ENCODE measurements at regions not wholly inside any gene's neighbourhood (a gene's known extent, or its start where the extent isn't known, plus 50 kb on each side); places are given as distances from the start of the nearest gene placed in this dataset.

DNA sequence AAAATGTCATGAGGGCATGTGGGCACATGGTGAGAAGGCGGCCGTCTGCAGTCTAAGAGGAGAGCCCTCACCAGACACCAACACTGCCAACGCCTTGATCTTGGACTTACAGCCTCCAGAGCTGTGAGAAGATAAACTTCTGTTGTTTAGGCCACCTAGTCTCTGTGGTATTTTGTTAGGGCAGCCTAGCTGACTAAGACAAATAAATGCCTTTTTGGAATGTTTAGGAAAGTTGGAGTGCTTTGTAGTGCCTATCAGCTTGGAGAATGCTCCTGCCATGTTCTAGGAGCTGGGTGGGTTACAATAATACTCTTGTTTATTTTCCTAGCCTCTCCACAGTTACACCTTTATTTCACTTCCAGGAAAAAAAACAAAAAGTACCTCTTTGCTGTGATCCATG lies 92.0 kb downstream of the SPP2 start:
- Histone ChIP-seq H3K27ac (ENCODE audit: low read depth, low read length) (no peak overlapping the region), H3K4me3 (ENCODE audit: low read depth, low read length) (no peak overlapping the region), H3K27me3 (ENCODE audit: control insufficient read depth, insufficient read depth, low read length) (no peaks in the 10 kb centered on the region), H3K9me3 (ENCODE audit: control insufficient read depth, insufficient read depth, low read length) (peaks cover 16% of the 10 kb centered on the region)
- no peak for DNase-seq (ENCODE audit: low read depth, low spot score)
- TF ChIP-seq, protein P1, sequence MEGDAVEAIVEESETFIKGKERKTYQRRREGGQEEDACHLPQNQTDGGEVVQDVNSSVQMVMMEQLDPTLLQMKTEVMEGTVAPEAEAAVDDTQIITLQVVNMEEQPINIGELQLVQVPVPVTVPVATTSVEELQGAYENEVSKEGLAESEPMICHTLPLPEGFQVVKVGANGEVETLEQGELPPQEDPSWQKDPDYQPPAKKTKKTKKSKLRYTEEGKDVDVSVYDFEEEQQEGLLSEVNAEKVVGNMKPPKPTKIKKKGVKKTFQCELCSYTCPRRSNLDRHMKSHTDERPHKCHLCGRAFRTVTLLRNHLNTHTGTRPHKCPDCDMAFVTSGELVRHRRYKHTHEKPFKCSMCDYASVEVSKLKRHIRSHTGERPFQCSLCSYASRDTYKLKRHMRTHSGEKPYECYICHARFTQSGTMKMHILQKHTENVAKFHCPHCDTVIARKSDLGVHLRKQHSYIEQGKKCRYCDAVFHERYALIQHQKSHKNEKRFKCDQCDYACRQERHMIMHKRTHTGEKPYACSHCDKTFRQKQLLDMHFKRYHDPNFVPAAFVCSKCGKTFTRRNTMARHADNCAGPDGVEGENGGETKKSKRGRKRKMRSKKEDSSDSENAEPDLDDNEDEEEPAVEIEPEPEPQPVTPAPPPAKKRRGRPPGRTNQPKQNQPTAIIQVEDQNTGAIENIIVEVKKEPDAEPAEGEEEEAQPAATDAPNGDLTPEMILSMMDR (IDR thresholded peaks at IDR 0.05; ENCODE audit: low read depth, low read length): no peak
- ChIA-PET POLR2A (interaction anchor here (0.7 kb wide), 1 partner anchor 148 kb away, joined by 3 read pairs; no protein-coding TSS in a partner anchor), CTCF (no interaction called here)

DNA sequence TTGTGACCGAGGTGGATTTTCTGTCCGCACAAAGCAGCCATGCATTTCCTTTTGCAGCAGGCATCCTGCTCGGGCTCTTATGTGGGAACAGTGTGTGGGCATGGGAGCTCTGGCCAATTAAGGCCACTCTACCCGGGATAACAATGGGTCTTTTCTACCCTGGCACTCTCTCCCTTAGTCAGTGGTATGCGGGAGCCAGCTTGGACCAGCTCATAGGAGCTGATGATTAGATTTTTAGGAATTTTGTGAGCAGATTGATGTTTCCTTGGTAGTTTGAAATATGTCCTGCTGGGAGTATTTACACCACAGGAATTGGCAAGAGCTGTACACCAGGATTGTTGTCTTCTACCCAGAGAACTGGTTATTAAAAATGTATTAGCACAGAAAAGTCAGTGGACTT lies 89.3 kb downstream of the SPP2 start:
- H3K9me3 ChIP-seq (ENCODE audit: control insufficient read depth, insufficient read depth, low read length): peaks cover 16% of the 10 kb centered on the region
- POLR2A ChIA-PET: no interaction called here
- H3K27me3 ChIP-seq (ENCODE audit: control insufficient read depth, insufficient read depth, low read length): no peaks in the 10 kb centered on the region
- CTCF ChIA-PET: interaction anchor here (1.0 to 2.5 kb wide), 3 partner anchors 162 to 406 kb away, joined by 3 to 17 read pairs (median 6); no protein-coding TSS in a partner anchor
- H3K27ac ChIP-seq (ENCODE audit: low read depth, low read length): no peak overlapping the region
- TF ChIP-seq, protein P1 (IDR thresholded peaks at IDR 0.05; ENCODE audit: low read depth, low read length): no peak
- no peak overlapping the region for H3K4me3 ChIP-seq (ENCODE audit: low read depth, low read length)
- no peak for DNase-seq (ENCODE audit: low read depth, low spot score)

DNA sequence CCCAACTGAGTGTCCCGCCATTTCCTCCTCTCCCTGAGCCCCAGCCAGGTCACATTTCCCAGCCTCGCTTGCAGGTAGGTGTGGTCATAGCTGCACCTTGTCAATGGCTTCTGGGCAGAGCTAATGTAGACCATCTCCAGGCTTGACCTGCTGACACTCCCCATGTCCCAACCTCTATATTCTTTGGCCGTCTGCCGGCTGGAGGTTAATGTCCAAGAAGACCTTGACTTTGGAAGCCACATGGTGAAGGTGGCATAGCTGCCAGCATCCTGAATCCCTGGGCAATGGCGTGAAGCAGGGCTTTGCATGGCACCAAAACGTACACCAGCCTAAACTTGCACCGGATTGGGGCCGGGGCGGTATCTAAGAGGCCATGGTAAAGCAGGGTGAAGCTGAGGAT lies 88.3 kb downstream of the SPP2 start:
- Histone ChIP-seq H3K9me3 (ENCODE audit: control insufficient read depth, insufficient read depth, low read length) (peaks cover 16% of the 10 kb centered on the region), H3K27ac (ENCODE audit: low read depth, low read length) (no peak overlapping the region), H3K4me3 (ENCODE audit: low read depth, low read length) (no peak overlapping the region), H3K27me3 (ENCODE audit: control insufficient read depth, insufficient read depth, low read length) (no peaks in the 10 kb centered on the region)
- CTCF ChIA-PET: interaction anchor here (1.0 to 2.5 kb wide), 2 partner anchors 161 to 406 kb away, joined by 3 to 17 read pairs; no protein-coding TSS in a partner anchor
- TF ChIP-seq, protein P1 (IDR thresholded peaks at IDR 0.05; ENCODE audit: low read depth, low read length): no peak
- no peak for DNase-seq (ENCODE audit: low read depth, low spot score)
- POLR2A ChIA-PET: no interaction called here

DNA sequence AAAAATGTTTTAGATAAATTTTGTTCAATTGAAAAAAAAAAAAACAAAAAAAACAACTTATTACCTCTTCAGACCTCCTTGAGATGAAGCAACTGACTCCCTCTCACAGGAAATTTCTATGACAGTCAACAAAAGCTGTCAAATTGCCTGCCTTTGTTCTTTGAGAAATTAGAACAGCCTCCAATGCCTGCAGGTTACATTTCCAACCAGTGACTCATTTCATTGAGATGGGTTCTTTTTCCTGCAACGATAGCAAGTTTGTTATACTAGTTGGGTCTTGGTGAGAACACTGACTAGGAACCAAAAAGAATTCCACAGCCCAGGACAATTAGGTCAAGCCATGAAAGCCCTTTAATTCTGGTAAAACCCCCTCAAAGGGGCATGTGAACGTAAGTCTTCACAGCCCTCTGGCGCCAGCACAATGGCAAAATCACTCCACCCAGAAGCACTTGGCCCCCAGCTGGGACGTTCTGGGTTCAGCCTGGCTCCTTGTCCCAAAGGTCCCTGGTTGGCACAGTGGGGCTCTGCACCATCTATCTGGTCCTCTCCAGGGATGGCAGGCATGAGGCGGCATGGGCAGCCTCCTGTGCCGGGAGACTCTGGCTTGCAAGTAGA lies 87.0 kb downstream of the SPP2 start:
- peaks cover 16% of the 10 kb centered on the region for H3K9me3 ChIP-seq (ENCODE audit: control insufficient read depth, insufficient read depth, low read length)
- no peak overlapping the region for H3K4me3 ChIP-seq (ENCODE audit: low read depth, low read length)
- ChIA-PET POLR2A (no interaction called here), CTCF (interaction anchor here (0.6 to 2.5 kb wide), 3 partner anchors 321 to 408 kb away, joined by 3 to 17 read pairs (median 4); no protein-coding TSS in a partner anchor)
- TF ChIP-seq, protein P1 (IDR thresholded peaks at IDR 0.05; ENCODE audit: low read depth, low read length): no peak
- no peaks in the 10 kb centered on the region for H3K27me3 ChIP-seq (ENCODE audit: control insufficient read depth, insufficient read depth, low read length)
- H3K27ac ChIP-seq (ENCODE audit: low read depth, low read length): no peak overlapping the region
- DNase-seq (ENCODE audit: low read depth, low spot score): no peak

DNA sequence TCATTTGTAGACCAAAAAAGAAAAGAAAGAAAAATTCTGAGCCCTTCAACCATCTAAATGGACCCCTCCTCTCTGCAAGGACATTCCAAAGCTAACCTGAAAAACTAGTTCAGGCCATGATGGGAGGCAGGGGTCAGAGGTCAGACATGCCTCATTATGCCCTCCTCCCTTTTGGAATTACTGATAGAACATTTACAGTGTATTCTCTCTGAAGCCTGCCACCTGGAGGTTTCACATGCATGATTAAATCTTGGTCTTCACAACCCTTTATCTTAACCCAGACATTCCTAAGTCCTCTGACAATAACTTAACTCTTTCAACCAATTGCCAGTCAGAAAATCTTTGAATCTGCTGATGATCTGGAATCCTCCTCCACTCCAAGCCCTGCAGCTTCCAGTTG lies 86.0 kb downstream of the SPP2 start:
- ChIA-PET POLR2A (no interaction called here), CTCF (interaction anchor here (0.6 to 3.8 kb wide), 14 partner anchors 12 to 981 kb away, joined by 3 to 53 read pairs (median 6); partner anchors contain the start of gene ARL4C)
- Histone ChIP-seq H3K4me3 (ENCODE audit: low read depth, low read length) (no peak overlapping the region), H3K9me3 (ENCODE audit: control insufficient read depth, insufficient read depth, low read length) (peaks cover 16% of the 10 kb centered on the region), H3K27me3 (ENCODE audit: control insufficient read depth, insufficient read depth, low read length) (no peaks in the 10 kb centered on the region), H3K27ac (ENCODE audit: low read depth, low read length) (no peak overlapping the region)
- TF ChIP-seq, protein P1 (IDR thresholded peaks at IDR 0.05; ENCODE audit: low read depth, low read length): no peak
- no peak for DNase-seq (ENCODE audit: low read depth, low spot score)
